ENCODE measurements at regions not wholly inside any gene's neighbourhood (a gene's known extent, or its start where the extent isn't known, plus 50 kb on each side); places are given as distances from the start of the nearest gene placed in this dataset.

- TF ChIP-seq CTCF (IDR thresholded peaks at IDR 0.05) = no peak
- intact Hi-C loops (cut with DNase I, micrococcal nuclease) = no loop called here
- no peak for ATAC-seq (ENCODE audit: poor library complexity)
Observed at GRCh38 chr10:61100887-61101286, 156.9 kb upstream of the RHOBTB1 start.

GRCh38 chr10:61099756-61100155 lies 155.8 kb upstream of the RHOBTB1 start:
- no peaks in the 10 kb centered on the region for H3K9me3 ChIP-seq (ENCODE audit: control insufficient read depth in 1 of 2, insufficient read depth in 1 of 2, low read length in 2 of 2)
- Mint-ChIP-seq H3K36me3 (ENCODE audit: low read depth) (no peaks in the 10 kb centered on the region), H3K9me3 (no peaks in the 10 kb centered on the region), H3K27ac (no peak overlapping the region), H3K4me3 (no peak overlapping the region), H3K4me1 (ENCODE audit: low read depth) (no peaks in the 10 kb centered on the region), H3K27me3 (peaks cover 9% of the 10 kb centered on the region)
- peaks cover 0 to 3% of the 10 kb centered on the region in 2 experiments for H3K27me3 ChIP-seq (ENCODE audit: control insufficient read depth in 1 of 2, insufficient read depth in 2 of 2, low read length in 2 of 2)
- H3K27ac ChIP-seq (ENCODE audit: low read depth in 1 of 2, low read length in 2 of 2) = no peak overlapping the region
- H3K4me3 ChIP-seq (ENCODE audit: low read length) = no peak overlapping the region
- CTCF ChIA-PET = no interaction called here
- no peak for TF ChIP-seq CTCF (IDR thresholded peaks at IDR 0.05)
- H3K36me3 ChIP-seq (ENCODE audit: insufficient read depth, low read length) = no peaks in the 10 kb centered on the region
- DNase-seq (no peak), ATAC-seq (ENCODE audit: poor library complexity) (no peak)
- POLR2A ChIA-PET = no interaction called here
- intact Hi-C loops (cut with DNase I, micrococcal nuclease) = no loop called here
- no peaks in the 10 kb centered on the region for H3K4me1 ChIP-seq (ENCODE audit: insufficient read depth, low read length)

More at GRCh38 chr10:61100887-61101286, 156.9 kb upstream of the RHOBTB1 start:
- Mint-ChIP-seq H3K4me1 (ENCODE audit: low read depth) (no peaks in the 10 kb centered on the region), H3K4me3 (no peak overlapping the region), H3K27me3 (peaks cover 9% of the 10 kb centered on the region), H3K27ac (no peak overlapping the region), H3K36me3 (ENCODE audit: low read depth) (no peaks in the 10 kb centered on the region), H3K9me3 (no peaks in the 10 kb centered on the region)
- H3K36me3 ChIP-seq (ENCODE audit: insufficient read depth, low read length) = no peaks in the 10 kb centered on the region
- ChIA-PET CTCF (interaction anchor here (1.3 kb wide), 1 partner anchor 15 kb away, joined by 3 read pairs; no protein-coding TSS in a partner anchor), POLR2A (no interaction called here)
- H3K4me3 ChIP-seq (ENCODE audit: low read length) = no peak overlapping the region
- peaks cover 0 to 3% of the 10 kb centered on the region in 2 experiments for H3K27me3 ChIP-seq (ENCODE audit: control insufficient read depth in 1 of 2, insufficient read depth in 2 of 2, low read length in 2 of 2)
- H3K9me3 ChIP-seq (ENCODE audit: control insufficient read depth in 1 of 2, insufficient read depth in 1 of 2, low read length in 2 of 2) = no peaks in the 10 kb centered on the region
- DNase-seq = no peak
- no peaks in the 10 kb centered on the region for H3K4me1 ChIP-seq (ENCODE audit: insufficient read depth, low read length)
- H3K27ac ChIP-seq (ENCODE audit: low read depth in 1 of 2, low read length in 2 of 2) = no peak overlapping the region

GRCh38 chr10:61098966-61099365 lies 155.0 kb upstream of the RHOBTB1 start:
- DNase-seq = no peak
- Histone ChIP-seq H3K4me3 (ENCODE audit: low read length) (no peak overlapping the region), H3K27ac (ENCODE audit: low read depth in 1 of 2, low read length in 2 of 2) (no peak overlapping the region), H3K4me1 (ENCODE audit: insufficient read depth, low read length) (no peaks in the 10 kb centered on the region), H3K36me3 (ENCODE audit: insufficient read depth, low read length) (no peaks in the 10 kb centered on the region), H3K9me3 (ENCODE audit: control insufficient read depth in 1 of 2, insufficient read depth in 1 of 2, low read length in 2 of 2) (no peaks in the 10 kb centered on the region), H3K27me3 (ENCODE audit: control insufficient read depth in 1 of 2, insufficient read depth in 2 of 2, low read length in 2 of 2) (peaks cover 0 to 3% of the 10 kb centered on the region in 2 experiments)
- CTCF ChIA-PET = no interaction called here
- Mint-ChIP-seq H3K36me3 (ENCODE audit: low read depth) (no peaks in the 10 kb centered on the region), H3K4me1 (ENCODE audit: low read depth) (no peaks in the 10 kb centered on the region), H3K27ac (no peak overlapping the region), H3K9me3 (no peaks in the 10 kb centered on the region), H3K4me3 (no peak overlapping the region), H3K27me3 (peaks cover 9% of the 10 kb centered on the region)
- POLR2A ChIA-PET = no interaction called here
- ATAC-seq (ENCODE audit: poor library complexity) = no peak
- TF ChIP-seq CTCF (IDR thresholded peaks at IDR 0.05) = no peak
- intact Hi-C loops (cut with DNase I, micrococcal nuclease) = no loop called here

All from CD4-positive, alpha-beta T cell (primary cell).